KMS-11 (cell line): ENCODE measurements at regions not wholly inside any gene's neighbourhood (a gene's known extent, or its start where the extent isn't known, plus 50 kb on each side); places are given as distances from the start of the nearest gene placed in this dataset.

Source experiments
- H2AFZ ChIP-seq: fragments of 200-600 bp; sonication (generic); 2 replicates; pipeline ENCODE4 v1.6.1; 2016; ENCODE audit warnings: antibody characterized with exemption, mixed run types, low read depth
- H3K27ac ChIP-seq: fragments of 200-600 bp; sonication (generic); 2 replicates; pipeline ENCODE4 v1.6.1; 2016; ENCODE audit warnings: mild to moderate bottlenecking, mixed run types
- H3K27me3 ChIP-seq: fragments of 200-600 bp; sonication (generic); 2 replicates; pipeline ENCODE4 v1.6.1; 2017; ENCODE audit warnings: mild to moderate bottlenecking, low read depth, mixed run types, moderate library complexity; ENCODE audit not compliant: insufficient read depth
- H3K36me3 ChIP-seq: fragments of 200-600 bp; sonication (generic); 2 replicates; pipeline ENCODE4 v1.6.1; 2017; ENCODE audit warnings: mild to moderate bottlenecking, mixed run types; ENCODE audit not compliant: insufficient read depth
- H3K4me1 ChIP-seq: fragments of 200-600 bp; sonication (generic); 2 replicates; pipeline ENCODE4 v1.6.1; 2016; ENCODE audit warnings: mild to moderate bottlenecking, low read depth, mixed run types; ENCODE audit not compliant: poor library complexity, severe bottlenecking
- H3K4me2 ChIP-seq: fragments of 200-600 bp; sonication (generic); 2 replicates; pipeline ENCODE4 v1.7.0; 2016; ENCODE audit warnings: mild to moderate bottlenecking, mixed run types
- H3K4me3 ChIP-seq: fragments of 200-600 bp; sonication (generic); IDR thresholded peaks from 2 replicates; pipeline ENCODE4 v1.6.1; 2017; ENCODE audit warnings: low read depth, low read length, mixed read lengths; ENCODE audit not compliant: insufficient read depth
- H3K79me2 ChIP-seq: fragments of 200-600 bp; sonication (generic); 2 replicates; pipeline ENCODE4 v1.6.1; 2016; ENCODE audit warnings: low read depth, mixed run types; ENCODE audit not compliant: insufficient read depth
- H3K9ac ChIP-seq: fragments of 200-600 bp; sonication (generic); 2 replicates; pipeline ENCODE4 v1.6.1; 2016; ENCODE audit warnings: mild to moderate bottlenecking, mixed run types
- H4K20me1 ChIP-seq: fragments of 200-600 bp; sonication (generic); 2 replicates; pipeline ENCODE4 v1.6.1; 2016; ENCODE audit warnings: mild to moderate bottlenecking, mixed run types; ENCODE audit not compliant: insufficient read depth
- TF ChIP-seq, protein P1 (sequence below): fragments of 200-600 bp; sonication (generic); conservative IDR thresholded peaks from 2 replicates; pipeline ENCODE4 v1.6.1; 2017; ENCODE audit warnings: low read depth, mild to moderate bottlenecking, antibody characterized with exemption, low read length, moderate library complexity, mixed read lengths

DNA sequence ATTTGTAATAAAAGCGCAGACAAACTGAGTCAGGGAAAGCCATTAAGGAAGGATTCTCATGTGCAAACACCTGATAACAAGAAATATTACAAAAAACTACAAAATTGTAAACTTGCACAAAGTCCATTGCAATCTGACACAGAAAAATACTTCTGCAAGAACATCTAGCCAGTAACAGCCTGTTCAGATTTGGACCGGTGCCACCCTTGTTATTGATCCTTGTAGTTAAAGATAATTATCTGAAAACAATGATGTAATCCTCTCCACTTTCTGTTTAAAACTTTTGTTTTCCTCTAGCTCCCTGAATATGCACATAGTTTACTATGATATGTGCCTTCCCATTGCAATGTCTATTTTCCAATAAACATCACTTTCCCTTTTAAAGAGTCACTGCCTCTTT lies 1090.2 kb downstream of the PLOD2 start:
- Histone ChIP-seq H3K4me2 (no peak overlapping the region), H3K27ac (no peak overlapping the region), H3K4me1 (no peaks in the 10 kb centered on the region), H3K79me2 (no peaks in the 10 kb centered on the region), H3K27me3 (no peaks in the 10 kb centered on the region), H2AFZ (no peak overlapping the region), H3K9ac (no peak overlapping the region), H3K36me3 (no peaks in the 10 kb centered on the region), H4K20me1 (no peaks in the 10 kb centered on the region), H3K4me3 (no peak overlapping the region)
- TF ChIP-seq, protein P1, sequence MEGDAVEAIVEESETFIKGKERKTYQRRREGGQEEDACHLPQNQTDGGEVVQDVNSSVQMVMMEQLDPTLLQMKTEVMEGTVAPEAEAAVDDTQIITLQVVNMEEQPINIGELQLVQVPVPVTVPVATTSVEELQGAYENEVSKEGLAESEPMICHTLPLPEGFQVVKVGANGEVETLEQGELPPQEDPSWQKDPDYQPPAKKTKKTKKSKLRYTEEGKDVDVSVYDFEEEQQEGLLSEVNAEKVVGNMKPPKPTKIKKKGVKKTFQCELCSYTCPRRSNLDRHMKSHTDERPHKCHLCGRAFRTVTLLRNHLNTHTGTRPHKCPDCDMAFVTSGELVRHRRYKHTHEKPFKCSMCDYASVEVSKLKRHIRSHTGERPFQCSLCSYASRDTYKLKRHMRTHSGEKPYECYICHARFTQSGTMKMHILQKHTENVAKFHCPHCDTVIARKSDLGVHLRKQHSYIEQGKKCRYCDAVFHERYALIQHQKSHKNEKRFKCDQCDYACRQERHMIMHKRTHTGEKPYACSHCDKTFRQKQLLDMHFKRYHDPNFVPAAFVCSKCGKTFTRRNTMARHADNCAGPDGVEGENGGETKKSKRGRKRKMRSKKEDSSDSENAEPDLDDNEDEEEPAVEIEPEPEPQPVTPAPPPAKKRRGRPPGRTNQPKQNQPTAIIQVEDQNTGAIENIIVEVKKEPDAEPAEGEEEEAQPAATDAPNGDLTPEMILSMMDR, result no peak

DNA sequence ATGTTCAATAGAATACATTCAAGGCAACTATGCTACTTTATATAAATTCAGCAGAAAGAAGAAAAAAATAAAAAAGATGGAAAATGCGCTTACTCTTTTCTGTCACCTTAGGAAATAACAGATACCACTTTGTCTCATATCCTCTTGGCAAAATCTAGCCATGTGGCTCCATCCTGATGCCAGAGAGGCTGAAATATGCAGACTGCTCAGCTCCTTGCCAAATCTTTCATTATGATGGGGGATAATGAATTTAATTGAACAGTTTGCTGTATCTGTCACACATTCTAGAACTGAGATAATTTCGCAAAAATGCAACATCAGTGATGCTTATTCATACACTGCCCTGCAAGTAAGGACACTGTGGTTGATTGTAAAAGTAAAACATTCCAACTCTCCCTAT lies 1081.5 kb downstream of the PLOD2 start:
- Histone ChIP-seq H3K79me2 (no peaks in the 10 kb centered on the region), H3K27me3 (no peaks in the 10 kb centered on the region), H3K27ac (no peak overlapping the region), H4K20me1 (no peaks in the 10 kb centered on the region), H3K4me2 (no peak overlapping the region), H2AFZ (no peak overlapping the region), H3K36me3 (no peaks in the 10 kb centered on the region), H3K4me3 (no peak overlapping the region), H3K9ac (no peak overlapping the region), H3K4me1 (no peaks in the 10 kb centered on the region)
- TF ChIP-seq, protein P1, result no peak

DNA sequence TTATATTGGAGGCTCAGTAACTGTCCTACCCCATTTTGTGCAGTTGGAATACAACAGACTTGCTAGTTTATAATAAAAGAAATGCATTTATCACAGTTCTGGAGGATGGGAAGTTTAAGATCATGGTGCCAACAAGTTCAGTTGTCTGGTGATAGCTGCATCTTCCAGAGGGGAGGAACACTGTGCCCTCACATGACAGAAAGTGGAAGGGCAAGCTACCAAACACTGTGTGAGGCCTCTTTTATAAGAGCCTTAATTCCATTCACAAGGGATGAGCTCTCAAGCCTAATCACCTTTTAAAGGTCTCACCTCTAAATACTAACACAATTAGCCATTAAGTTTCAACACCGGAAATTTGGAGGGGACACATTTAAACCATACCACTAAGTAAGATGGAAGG lies 1073.9 kb downstream of the PLOD2 start:
- Histone ChIP-seq H2AFZ (no peak overlapping the region), H3K4me2 (no peak overlapping the region), H3K27me3 (no peaks in the 10 kb centered on the region), H3K79me2 (no peaks in the 10 kb centered on the region), H4K20me1 (no peaks in the 10 kb centered on the region), H3K36me3 (no peaks in the 10 kb centered on the region), H3K4me1 (no peaks in the 10 kb centered on the region), H3K4me3 (no peak overlapping the region), H3K27ac (no peak overlapping the region), H3K9ac (no peak overlapping the region)
- TF ChIP-seq, protein P1, result no peak

DNA sequence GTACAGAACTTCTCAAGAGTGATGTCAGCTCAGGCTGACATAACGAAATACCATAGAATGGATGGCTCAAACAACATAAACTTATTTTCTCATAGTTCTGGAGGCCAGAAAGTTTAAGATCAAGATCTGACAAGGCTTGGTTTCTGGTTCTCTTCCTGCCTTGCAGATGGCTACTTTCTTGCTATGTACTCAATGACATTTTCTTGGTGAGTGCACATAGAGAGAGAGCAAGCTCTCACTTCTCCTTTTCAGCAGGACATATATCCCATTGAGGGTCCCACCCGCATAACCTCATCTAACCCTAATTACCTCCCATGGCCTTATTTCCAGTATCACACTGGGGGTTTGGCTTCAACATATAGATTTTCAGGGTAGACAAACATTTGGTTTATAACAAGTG lies 1072.1 kb downstream of the PLOD2 start:
- Histone ChIP-seq H3K27me3 (no peaks in the 10 kb centered on the region), H3K4me2 (no peak overlapping the region), H3K4me1 (no peaks in the 10 kb centered on the region), H4K20me1 (no peaks in the 10 kb centered on the region), H3K9ac (no peak overlapping the region), H3K79me2 (no peaks in the 10 kb centered on the region), H3K27ac (no peak overlapping the region), H3K36me3 (no peaks in the 10 kb centered on the region), H2AFZ (no peak overlapping the region), H3K4me3 (no peak overlapping the region)
- TF ChIP-seq, protein P1, result no peak

DNA sequence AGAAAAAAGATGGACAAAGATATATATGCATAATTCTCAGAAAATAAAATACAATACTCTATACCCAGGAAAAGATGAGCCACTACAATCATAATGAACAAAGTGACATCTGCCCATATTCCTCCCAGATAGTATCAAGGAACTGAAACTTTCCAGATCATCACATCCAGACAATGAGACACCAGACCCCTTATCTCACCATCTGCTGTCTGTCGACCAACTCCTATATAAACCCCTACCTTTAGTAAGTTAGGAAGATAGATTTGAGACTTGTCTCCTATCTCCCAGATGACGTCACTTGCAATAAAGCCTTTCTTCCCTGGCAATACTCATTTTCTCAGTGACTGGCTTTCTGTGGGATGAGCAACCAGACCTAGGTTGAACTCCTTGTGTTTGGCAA lies 1071.6 kb downstream of the PLOD2 start:
- H3K79me2 ChIP-seq, result no peaks in the 10 kb centered on the region
- no peaks in the 10 kb centered on the region for H3K27me3 ChIP-seq
- TF ChIP-seq, protein P1, result no peak
- no peak overlapping the region for H3K27ac ChIP-seq
- H3K4me2 ChIP-seq, result no peak overlapping the region
- H3K4me1 ChIP-seq, result no peaks in the 10 kb centered on the region
- no peaks in the 10 kb centered on the region for H4K20me1 ChIP-seq
- H3K36me3 ChIP-seq, result no peaks in the 10 kb centered on the region
- no peak overlapping the region for H3K9ac ChIP-seq
- H2AFZ ChIP-seq, result no peak overlapping the region
- H3K4me3 ChIP-seq, result no peak overlapping the region
